SKM-1 (cell line): ENCODE measurements at regions not wholly inside any gene's neighbourhood (a gene's known extent, or its start where the extent isn't known, plus 50 kb on each side); places are given as distances from the start of the nearest gene placed in this dataset.

Experiments used
- DNase-seq: peaks from one replicate; lab custom pipeline; 2025; ENCODE audit not compliant: unreplicated experiment; lab: John Stamatoyannopoulos, UW

GRCh38 chr21:38986806-38987632, 181.3 kb downstream of the ETS2 start:
- DNase-seq: no peak

GRCh38 chr21:38986406-38986805, 180.7 kb downstream of the ETS2 start:
- no peak for DNase-seq

- no peak for DNase-seq
Measured at GRCh38 chr21:38985568-38986378, 180.0 kb downstream of the ETS2 start.

- DNase-seq: no peak
Measured at GRCh38 chr21:38984982-38985567, 179.3 kb downstream of the ETS2 start.

GRCh38 chr21:38984568-38984967, 178.8 kb downstream of the ETS2 start:
- no peak for DNase-seq

GRCh38 chr21:38983560-38983959, 177.8 kb downstream of the ETS2 start:
- DNase-seq: no peak

- DNase-seq: no peak
Measured at GRCh38 chr21:38982804-38983203, 177.1 kb downstream of the ETS2 start.

GRCh38 chr21:38982096-38982495, 176.4 kb downstream of the ETS2 start:
- DNase-seq: no peak

GRCh38 chr21:38980416-38981313, 174.9 kb downstream of the ETS2 start:
- no peak for DNase-seq

- no peak for DNase-seq
Measured at GRCh38 chr21:38979271-38980121, 173.8 kb downstream of the ETS2 start.

- DNase-seq: no peak
Measured at GRCh38 chr21:38976900-38977299, 171.2 kb downstream of the ETS2 start.

GRCh38 chr21:38973552-38973951, 167.8 kb downstream of the ETS2 start:
- DNase-seq: no peak

GRCh38 chr21:38972078-38972477, 166.3 kb downstream of the ETS2 start:
- no peak for DNase-seq

GRCh38 chr21:38970765-38971164, 165.0 kb downstream of the ETS2 start:
- no peak for DNase-seq

GRCh38 chr21:38968887-38969543, 163.3 kb downstream of the ETS2 start:
- no peak for DNase-seq

- no peak for DNase-seq
Measured at GRCh38 chr21:38965910-38966504, 160.3 kb downstream of the ETS2 start.

- no peak for DNase-seq
Measured at GRCh38 chr21:38965241-38965640, 159.5 kb downstream of the ETS2 start.

GRCh38 chr21:38963006-38963405, 157.3 kb downstream of the ETS2 start:
- DNase-seq: no peak

- no peak for DNase-seq
Measured at GRCh38 chr21:38960251-38960650, 154.5 kb downstream of the ETS2 start.
